KOPT-K1 (cell line): ENCODE measurements at regions not wholly inside any gene's neighbourhood (a gene's known extent, or its start where the extent isn't known, plus 50 kb on each side); places are given as distances from the start of the nearest gene placed in this dataset.

Source experiments
- H3K27ac ChIP-seq: fragments of 200-600 bp; sonication (generic); 2 replicates; pipeline ENCODE4 v1.5.1; 2016; ENCODE audit warnings: antibody characterized with exemption, mild to moderate bottlenecking, low read depth, low read length; ENCODE audit not compliant: poor library complexity, severe bottlenecking
- H3K36me3 ChIP-seq: fragments of 200-600 bp; sonication (generic); 2 replicates; pipeline ENCODE4 v1.5.1; 2017; ENCODE audit warnings: antibody characterized with exemption, mild to moderate bottlenecking, low read length, moderate library complexity; ENCODE audit not compliant: insufficient read depth
- H3K9me3 ChIP-seq: fragments of 200-600 bp; sonication (generic); 2 replicates; pipeline ENCODE4 v1.5.1; 2017; ENCODE audit warnings: antibody characterized with exemption, low read length, mild to moderate bottlenecking; ENCODE audit not compliant: insufficient read depth, poor library complexity, severe bottlenecking

DNA sequence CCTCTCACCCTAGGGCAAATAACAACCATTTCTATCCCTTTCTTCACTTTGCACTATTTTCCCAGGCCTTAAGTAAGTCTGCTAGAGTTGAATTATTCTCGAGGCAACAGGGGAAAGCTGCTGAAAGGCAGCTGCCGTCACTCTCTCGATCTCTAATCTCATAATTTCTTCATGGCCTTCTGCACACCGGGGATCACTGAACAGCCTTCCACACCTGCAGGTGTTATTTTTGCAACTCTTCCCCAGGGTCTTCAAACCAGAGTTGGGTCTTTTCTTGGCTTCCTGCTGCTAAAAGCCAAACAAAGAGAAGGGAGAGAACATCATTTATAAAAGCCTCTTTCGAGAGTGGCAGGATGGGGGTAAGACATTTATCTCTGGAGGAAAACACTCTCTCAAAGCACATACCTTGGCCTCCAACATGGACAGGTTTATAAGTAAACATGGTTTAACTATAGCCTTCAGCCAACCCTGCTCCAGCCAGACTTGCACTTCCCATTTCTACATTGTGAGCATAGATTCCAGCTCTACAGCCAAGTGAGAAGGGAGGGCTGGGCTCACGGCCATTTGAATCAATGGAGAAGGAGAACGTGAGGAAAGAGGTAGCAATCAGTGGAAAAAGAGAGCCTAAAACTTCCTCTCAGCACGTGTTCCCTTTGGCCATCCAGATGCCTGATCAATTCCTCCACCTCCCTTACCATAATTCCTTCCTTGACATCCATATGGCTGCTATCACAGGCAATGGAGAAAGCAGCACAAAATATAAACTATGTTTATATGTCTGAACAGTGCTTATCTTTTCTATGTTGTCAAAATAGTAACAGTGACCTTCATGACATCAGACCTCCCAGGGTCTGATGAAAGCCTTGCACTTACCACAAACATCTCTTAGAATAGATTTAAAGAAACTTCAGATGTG lies 464.9 kb downstream of the TLE1 start:
- Histone ChIP-seq H3K36me3 (no peaks in the 10 kb centered on the region), H3K9me3 (no peaks in the 10 kb centered on the region), H3K27ac (no peak overlapping the region)

DNA sequence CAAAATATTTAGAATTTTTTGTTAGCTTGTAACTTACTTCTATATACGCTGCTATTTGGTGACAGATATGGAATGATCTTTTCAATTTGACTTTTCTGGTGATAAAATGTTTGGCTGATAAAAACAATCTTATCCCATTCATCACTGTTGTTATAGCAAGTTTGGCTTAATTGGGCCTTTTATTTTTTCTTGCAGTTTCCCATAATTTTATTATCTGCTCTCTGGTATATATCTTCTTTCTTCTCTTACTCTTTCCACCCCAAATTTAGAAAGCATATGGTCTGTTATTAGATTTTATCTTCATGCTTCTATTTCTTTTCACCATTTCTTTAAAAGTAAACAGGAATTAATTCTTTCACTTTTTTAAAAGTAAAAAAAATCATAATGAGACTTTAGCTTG lies 474.4 kb downstream of the TLE1 start:
- Histone ChIP-seq H3K36me3 (no peaks in the 10 kb centered on the region), H3K27ac (no peak overlapping the region), H3K9me3 (no peaks in the 10 kb centered on the region)

GRCh38 chr9:81213456-81213855 lies 475.9 kb downstream of the TLE1 start:
- H3K36me3 ChIP-seq, result no peaks in the 10 kb centered on the region
- no peak overlapping the region for H3K27ac ChIP-seq
- no peaks in the 10 kb centered on the region for H3K9me3 ChIP-seq

DNA sequence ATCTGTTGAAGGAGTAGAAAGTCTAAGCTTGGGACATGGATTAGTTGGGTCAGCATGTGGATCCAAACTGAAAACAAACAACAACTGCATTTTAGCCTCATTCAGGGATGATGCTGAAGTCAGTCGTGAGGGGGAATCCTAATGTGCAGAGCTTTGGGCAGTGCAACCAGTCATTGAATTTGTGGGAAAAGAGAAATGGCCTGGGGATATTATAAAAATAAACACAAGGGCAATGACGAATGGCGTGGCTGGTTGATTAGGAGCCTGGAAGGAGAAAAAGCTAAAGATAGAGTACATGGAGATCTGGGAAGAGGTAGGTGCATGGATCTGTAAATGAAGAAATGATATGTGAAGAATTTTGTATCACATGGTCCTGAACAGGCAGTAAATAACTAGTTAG lies 477.6 kb downstream of the TLE1 start:
- no peaks in the 10 kb centered on the region for H3K9me3 ChIP-seq
- no peaks in the 10 kb centered on the region for H3K36me3 ChIP-seq
- no peak overlapping the region for H3K27ac ChIP-seq

DNA sequence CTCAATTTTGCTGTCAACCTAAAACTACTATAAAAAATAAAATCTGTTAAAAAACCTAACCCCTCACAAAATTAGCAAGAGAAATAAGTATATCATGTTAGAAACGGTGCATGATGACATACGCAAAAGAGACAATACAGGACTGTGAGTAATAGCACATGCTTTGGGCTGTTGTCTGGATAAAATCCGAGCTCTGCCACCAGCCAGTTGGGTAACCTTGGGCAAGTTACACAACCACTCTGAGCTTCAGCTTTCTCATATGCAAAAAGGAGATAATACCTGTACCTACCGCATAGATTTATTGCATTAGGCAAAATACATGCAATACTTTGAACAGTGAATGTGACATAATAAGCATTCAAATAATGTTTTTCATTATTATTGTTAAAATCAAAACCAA lies 481.7 kb downstream of the TLE1 start:
- Histone ChIP-seq H3K27ac (no peak overlapping the region), H3K9me3 (no peaks in the 10 kb centered on the region), H3K36me3 (no peaks in the 10 kb centered on the region)

DNA sequence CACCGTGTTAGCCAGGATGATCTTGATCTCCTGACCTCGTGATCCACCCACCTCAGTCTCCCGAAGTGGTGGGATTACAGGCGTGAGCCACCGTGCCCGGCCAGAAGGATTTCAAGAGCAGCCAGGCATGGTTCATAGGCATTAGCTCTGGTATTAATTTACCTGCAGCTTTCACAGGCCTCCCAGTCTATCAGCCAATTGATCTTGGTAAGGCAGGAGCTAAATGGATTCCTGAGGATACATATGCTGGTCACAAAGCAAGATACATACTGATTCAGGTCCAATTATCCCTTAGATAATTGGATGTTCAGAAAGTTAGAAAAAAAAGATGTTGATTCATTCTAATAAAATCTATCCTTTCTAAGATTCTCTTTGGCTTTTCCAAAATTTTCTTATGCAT lies 487.1 kb downstream of the TLE1 start:
- Histone ChIP-seq H3K36me3 (no peaks in the 10 kb centered on the region), H3K27ac (no peak overlapping the region), H3K9me3 (no peaks in the 10 kb centered on the region)

DNA sequence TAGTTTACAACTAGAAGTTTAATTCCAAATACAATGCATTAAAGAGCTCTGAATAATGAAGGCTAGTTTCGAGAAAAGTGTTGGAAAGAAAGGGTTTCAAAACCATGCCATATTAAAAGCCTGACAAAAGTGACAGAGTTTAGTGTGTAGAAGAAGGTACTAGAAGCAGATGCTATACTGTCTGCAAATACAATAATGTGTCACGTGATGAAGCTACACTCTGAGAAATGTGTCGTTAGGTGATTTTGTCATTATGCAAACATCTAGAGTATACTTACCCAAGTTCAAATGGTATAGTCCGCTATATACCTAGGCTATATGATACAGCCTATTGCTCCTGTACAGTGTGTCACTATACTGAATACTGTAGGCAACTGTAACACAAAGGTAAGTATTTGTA lies 494.1 kb downstream of the TLE1 start:
- Histone ChIP-seq H3K36me3 (no peaks in the 10 kb centered on the region), H3K27ac (no peak overlapping the region), H3K9me3 (peaks cover 12% of the 10 kb centered on the region)

DNA sequence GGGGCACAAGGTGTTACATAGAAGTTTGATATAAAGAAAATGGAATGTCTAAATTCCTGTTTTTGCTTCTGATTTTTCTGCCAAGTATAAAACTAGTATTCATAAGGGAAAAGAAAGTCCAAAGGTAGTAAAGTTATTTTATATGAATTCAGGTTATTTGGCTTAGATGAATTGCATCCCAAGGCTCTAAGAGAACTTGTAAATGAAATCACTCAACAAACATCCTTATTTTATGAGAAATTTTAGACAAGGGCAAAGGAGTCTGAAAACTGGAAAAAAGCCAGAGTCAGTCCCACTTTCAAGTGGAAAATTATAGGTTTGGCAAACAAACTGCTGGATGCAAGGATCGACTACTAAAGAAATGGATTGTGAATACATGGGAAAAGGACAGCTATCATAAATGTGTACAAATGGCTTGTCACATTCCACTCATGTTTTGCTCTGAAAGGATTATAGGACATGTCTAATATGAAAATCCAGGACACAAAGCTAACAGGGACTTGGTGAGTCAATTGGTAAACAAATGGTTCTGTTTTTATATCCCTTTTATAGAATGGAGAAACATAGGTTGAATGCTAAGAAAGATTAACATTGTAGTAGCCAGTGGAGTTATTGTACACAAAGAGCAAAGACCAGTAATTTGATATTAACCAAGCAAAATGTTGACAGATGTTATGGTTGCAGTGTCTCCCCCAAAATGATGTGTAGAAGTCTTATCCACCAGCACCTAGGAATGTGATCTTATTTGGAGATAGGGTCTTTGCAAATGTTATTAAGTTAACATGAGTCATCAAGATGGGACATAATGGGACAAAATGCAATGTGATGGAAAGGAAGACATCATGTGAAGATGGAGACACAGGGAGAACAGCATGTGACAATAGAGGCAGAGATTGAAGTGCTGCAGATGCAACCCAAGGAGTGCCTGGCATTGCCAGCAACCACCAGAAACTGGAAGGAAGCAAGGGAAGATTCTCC lies 495.7 kb downstream of the TLE1 start:
- no peaks in the 10 kb centered on the region for H3K36me3 ChIP-seq
- no peak overlapping the region for H3K27ac ChIP-seq
- H3K9me3 ChIP-seq, result peaks cover 12% of the 10 kb centered on the region

- Histone ChIP-seq H3K36me3 (no peaks in the 10 kb centered on the region), H3K27ac (no peak overlapping the region), H3K9me3 (peaks cover 12% of the 10 kb centered on the region)
These were observed 498.1 kb downstream of the TLE1 start for GRCh38 chr9:81191222-81191621.

DNA sequence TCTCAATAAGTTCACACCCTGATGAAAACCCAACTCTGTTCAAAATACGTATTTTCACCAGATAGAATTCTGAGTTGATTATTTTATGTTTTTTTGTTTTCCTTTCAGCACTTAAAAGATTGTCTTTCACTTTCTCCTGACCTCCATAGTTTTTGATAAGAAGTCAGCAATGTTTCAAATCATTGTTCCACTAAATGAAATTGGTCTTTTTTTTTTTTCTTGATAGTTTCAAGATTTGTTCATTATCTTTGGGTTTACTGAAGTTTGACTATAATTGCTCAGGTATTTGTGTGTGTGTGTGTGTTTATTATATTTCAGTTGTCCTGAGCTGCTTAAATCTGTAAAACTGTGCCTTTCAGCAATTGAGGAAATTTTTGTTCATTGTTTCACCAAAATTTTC lies 498.7 kb downstream of the TLE1 start:
- H3K9me3 ChIP-seq, result peaks cover 12% of the 10 kb centered on the region
- no peak overlapping the region for H3K27ac ChIP-seq
- H3K36me3 ChIP-seq, result no peaks in the 10 kb centered on the region

- H3K27ac ChIP-seq, result no peak overlapping the region
- H3K36me3 ChIP-seq, result no peaks in the 10 kb centered on the region
- no peaks in the 10 kb centered on the region for H3K9me3 ChIP-seq
These were observed 505.6 kb downstream of the TLE1 start for GRCh38 chr9:81183761-81184160.

DNA sequence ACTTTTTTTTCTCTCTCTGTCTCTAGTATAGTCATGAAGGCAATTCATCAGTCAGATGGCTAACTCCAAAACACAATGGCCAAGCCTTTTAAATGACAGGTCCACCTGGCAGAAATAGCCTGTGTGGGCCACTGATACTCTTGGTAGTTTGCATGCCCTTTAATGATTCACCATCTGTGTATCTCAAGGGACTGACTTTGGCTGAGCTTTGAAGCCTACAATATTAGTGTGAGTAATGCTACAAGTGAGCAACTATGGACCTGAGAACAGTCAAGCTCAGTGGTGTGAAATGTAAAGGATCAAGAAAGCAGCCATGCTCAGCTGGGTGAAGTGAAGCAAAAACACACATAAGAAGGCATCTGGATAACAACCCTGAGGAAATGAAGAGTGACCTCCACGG lies 506.9 kb downstream of the TLE1 start:
- no peaks in the 10 kb centered on the region for H3K36me3 ChIP-seq
- no peaks in the 10 kb centered on the region for H3K9me3 ChIP-seq
- H3K27ac ChIP-seq, result no peak overlapping the region

- H3K36me3 ChIP-seq, result no peaks in the 10 kb centered on the region
- no peaks in the 10 kb centered on the region for H3K9me3 ChIP-seq
- no peak overlapping the region for H3K27ac ChIP-seq
These were observed 515.3 kb downstream of the TLE1 start for GRCh38 chr9:81174023-81174422.

- Histone ChIP-seq H3K27ac (no peak overlapping the region), H3K9me3 (no peaks in the 10 kb centered on the region)
These were observed 517.7 kb downstream of the TLE1 start for GRCh38 chr9:81171689-81172088.

DNA sequence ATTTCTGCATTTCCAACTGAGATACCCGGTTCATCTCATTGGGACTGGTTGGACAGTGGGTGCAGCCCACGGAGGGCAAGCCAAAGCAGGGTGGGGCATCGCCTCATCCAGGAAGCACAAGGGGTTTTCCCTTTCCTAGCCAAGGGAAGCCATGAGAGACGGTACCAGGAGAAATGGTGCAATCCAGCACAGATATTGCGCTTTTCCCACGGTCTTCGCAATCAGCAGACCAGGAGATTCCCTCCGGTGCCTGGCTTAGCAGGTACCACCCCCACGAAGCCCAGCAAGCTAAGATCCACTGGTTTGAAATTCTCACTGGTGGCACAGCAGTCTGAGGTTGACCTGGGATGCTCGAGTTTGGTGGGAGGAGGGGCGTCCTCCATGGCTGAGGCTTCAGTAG lies 527.0 kb downstream of the TLE1 start:
- H3K27ac ChIP-seq, result no peak overlapping the region

More at GRCh38 chr9:81171689-81172088, 517.7 kb downstream of the TLE1 start:
- H3K36me3 ChIP-seq, result no peaks in the 10 kb centered on the region

More for the DNA sequence above, 527.0 kb downstream of the TLE1 start:
- Histone ChIP-seq H3K9me3 (no peaks in the 10 kb centered on the region), H3K36me3 (no peaks in the 10 kb centered on the region)
